HFFc6 (cell line): ENCODE measurements at regions not wholly inside any gene's neighbourhood (a gene's known extent, or its start where the extent isn't known, plus 50 kb on each side); places are given as distances from the start of the nearest gene placed in this dataset.

ENCODE experiments used
- DNase-seq: peaks from one replicate; pipeline ENCODE4 v3.0.0-alpha.2; 2018
- H3K27ac Mint-ChIP-seq: 2 replicates; pipeline ENCODE4 v1.8.0; 2020; ENCODE audit warnings: mild to moderate bottlenecking, mixed read lengths
- H3K27me3 Mint-ChIP-seq: 2 replicates; pipeline ENCODE4 v1.8.0; 2021; ENCODE audit warnings: mild to moderate bottlenecking, moderate library complexity, mixed read lengths; ENCODE audit not compliant: insufficient read depth
- H3K36me3 Mint-ChIP-seq: 2 replicates; pipeline ENCODE4 v1.8.0; 2021; ENCODE audit warnings: low read depth, mixed read lengths
- H3K4me1 Mint-ChIP-seq: 2 replicates; pipeline ENCODE4 v1.8.0; 2020; ENCODE audit warnings: low read depth, mixed read lengths
- H3K4me3 Mint-ChIP-seq: 2 replicates; pipeline ENCODE4 v1.8.0; 2020; ENCODE audit warnings: mild to moderate bottlenecking, moderate library complexity, mixed read lengths
- H3K9me3 Mint-ChIP-seq: 2 replicates; pipeline ENCODE4 v1.8.0; 2020; ENCODE audit warnings: mild to moderate bottlenecking, mixed read lengths
- TF ChIP-seq, protein P1 (sequence below): fragments of 200-600 bp; sonication (generic); IDR thresholded peaks from 2 replicates; pipeline ENCODE4 v1.5.0; 2021; ENCODE audit warnings: antibody characterized with exemption, mild to moderate bottlenecking

DNA sequence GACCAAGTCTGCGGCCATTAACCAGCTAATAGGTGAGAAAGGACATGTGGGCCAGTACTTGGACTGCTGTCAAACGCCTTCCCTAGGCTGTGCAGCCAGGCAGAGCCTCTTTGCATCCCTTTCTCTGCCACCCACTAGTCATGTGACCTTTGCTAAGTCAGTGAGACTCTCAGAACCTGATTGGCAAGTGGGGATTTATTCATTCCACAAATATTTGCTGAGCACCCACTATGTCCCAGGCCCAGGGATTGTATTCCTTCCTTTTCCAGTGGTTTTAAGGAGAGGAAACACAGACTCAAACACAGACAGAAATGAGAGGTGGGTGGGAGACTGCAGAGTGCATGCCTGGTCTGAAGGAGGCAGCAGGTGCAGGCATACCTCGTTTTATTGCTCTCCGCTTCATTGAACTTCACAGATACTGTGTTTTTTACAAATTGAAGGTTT is 71.6 kb upstream of the GALNT10 start:
- H3K27ac Mint-ChIP-seq = no peak overlapping the region
- TF ChIP-seq, protein P1, sequence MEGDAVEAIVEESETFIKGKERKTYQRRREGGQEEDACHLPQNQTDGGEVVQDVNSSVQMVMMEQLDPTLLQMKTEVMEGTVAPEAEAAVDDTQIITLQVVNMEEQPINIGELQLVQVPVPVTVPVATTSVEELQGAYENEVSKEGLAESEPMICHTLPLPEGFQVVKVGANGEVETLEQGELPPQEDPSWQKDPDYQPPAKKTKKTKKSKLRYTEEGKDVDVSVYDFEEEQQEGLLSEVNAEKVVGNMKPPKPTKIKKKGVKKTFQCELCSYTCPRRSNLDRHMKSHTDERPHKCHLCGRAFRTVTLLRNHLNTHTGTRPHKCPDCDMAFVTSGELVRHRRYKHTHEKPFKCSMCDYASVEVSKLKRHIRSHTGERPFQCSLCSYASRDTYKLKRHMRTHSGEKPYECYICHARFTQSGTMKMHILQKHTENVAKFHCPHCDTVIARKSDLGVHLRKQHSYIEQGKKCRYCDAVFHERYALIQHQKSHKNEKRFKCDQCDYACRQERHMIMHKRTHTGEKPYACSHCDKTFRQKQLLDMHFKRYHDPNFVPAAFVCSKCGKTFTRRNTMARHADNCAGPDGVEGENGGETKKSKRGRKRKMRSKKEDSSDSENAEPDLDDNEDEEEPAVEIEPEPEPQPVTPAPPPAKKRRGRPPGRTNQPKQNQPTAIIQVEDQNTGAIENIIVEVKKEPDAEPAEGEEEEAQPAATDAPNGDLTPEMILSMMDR = no peak
- DNase-seq = no peak
- no peak overlapping the region for H3K4me3 Mint-ChIP-seq
- H3K4me1 Mint-ChIP-seq = no peaks in the 10 kb centered on the region; the same call in 1 of the 2 replicates
- H3K27me3 Mint-ChIP-seq = peaks cover 23% of the 10 kb centered on the region
- H3K9me3 Mint-ChIP-seq = peaks cover 4% of the 10 kb centered on the region; the same call in 1 of the 2 replicates
- no peaks in the 10 kb centered on the region for H3K36me3 Mint-ChIP-seq

GRCh38 chr5:154129013-154129412 is 61.5 kb upstream of the GALNT10 start:
- Mint-ChIP-seq H3K36me3 (no peaks in the 10 kb centered on the region), H3K4me3 (no peak overlapping the region), H3K4me1 (no peaks in the 10 kb centered on the region), H3K9me3 (no peaks in the 10 kb centered on the region; the same call in 1 of the 2 replicates), H3K27ac (no peak overlapping the region), H3K27me3 (peaks cover 43% of the 10 kb centered on the region)
- TF ChIP-seq, protein P1 = no peak
- DNase-seq = no peak

GRCh38 chr5:154129921-154130320 is 60.6 kb upstream of the GALNT10 start:
- Mint-ChIP-seq H3K27ac (no peak overlapping the region), H3K9me3 (no peaks in the 10 kb centered on the region; the same call in 1 of the 2 replicates), H3K4me3 (no peak overlapping the region), H3K27me3 (peaks cover 52% of the 10 kb centered on the region), H3K36me3 (no peaks in the 10 kb centered on the region), H3K4me1 (no peaks in the 10 kb centered on the region)
- TF ChIP-seq, protein P1 = no peak
- DNase-seq = no peak

- no peak overlapping the region for H3K4me3 Mint-ChIP-seq
- H3K9me3 Mint-ChIP-seq = no peaks in the 10 kb centered on the region
- H3K27ac Mint-ChIP-seq = no peak overlapping the region
- peaks cover 58% of the 10 kb centered on the region for H3K27me3 Mint-ChIP-seq
- TF ChIP-seq, protein P1 = no peak
- H3K36me3 Mint-ChIP-seq = no peaks in the 10 kb centered on the region
- no peaks in the 10 kb centered on the region for H3K4me1 Mint-ChIP-seq
- no peak for DNase-seq
These were observed 58.7 kb upstream of the GALNT10 start for GRCh38 chr5:154131817-154132216.

DNA sequence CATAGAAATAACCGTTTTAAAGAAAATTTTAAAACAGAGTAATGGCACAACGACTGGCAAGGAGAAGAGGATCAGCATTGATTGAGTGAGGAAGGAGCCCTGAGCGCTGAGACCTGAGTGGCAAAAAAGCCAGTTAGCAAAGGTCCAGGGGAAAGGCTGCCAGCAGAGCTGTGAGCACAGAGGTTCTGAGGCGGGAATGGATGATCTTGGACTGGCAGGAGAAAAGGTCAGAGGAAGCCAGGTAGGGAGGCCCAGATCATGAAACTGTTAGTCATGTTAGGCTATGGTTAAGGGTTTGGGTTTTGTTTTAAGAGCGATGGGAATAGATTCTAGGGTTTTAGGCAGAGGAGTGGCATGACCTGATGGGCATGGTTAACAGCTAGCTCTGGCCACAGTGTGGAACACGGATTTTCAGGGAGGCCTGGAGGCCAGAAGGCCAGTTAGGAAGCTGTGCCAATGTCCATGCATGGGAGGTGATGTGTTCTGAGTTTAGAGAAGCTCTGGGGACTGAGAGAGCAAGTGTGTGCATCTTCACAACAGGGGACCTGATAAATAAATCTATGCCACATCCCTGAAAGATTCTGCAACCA is 57.7 kb upstream of the GALNT10 start:
- DNase-seq = no peak
- TF ChIP-seq, protein P1 = no peak
- H3K27me3 Mint-ChIP-seq = peaks cover 54% of the 10 kb centered on the region
- H3K9me3 Mint-ChIP-seq = no peaks in the 10 kb centered on the region
- no peak overlapping the region for H3K27ac Mint-ChIP-seq
- no peak overlapping the region for H3K4me3 Mint-ChIP-seq
- H3K4me1 Mint-ChIP-seq = no peaks in the 10 kb centered on the region
- no peaks in the 10 kb centered on the region for H3K36me3 Mint-ChIP-seq

GRCh38 chr5:154133591-154133990 is 56.9 kb upstream of the GALNT10 start:
- no peaks in the 10 kb centered on the region for H3K36me3 Mint-ChIP-seq
- DNase-seq = no peak
- no peak overlapping the region for H3K4me3 Mint-ChIP-seq
- no peaks in the 10 kb centered on the region for H3K4me1 Mint-ChIP-seq
- H3K9me3 Mint-ChIP-seq = no peaks in the 10 kb centered on the region
- H3K27ac Mint-ChIP-seq = no peak overlapping the region
- H3K27me3 Mint-ChIP-seq = peaks cover 49% of the 10 kb centered on the region
- TF ChIP-seq, protein P1 = no peak
